Suppressor macrophage treated with lipopolysaccharide for 1 hour (primary cell): ENCODE measurements at regions not wholly inside any gene's neighbourhood (a gene's known extent, or its start where the extent isn't known, plus 50 kb on each side); places are given as distances from the start of the nearest gene placed in this dataset.

ENCODE experiments used
- DNase-seq, 3 donors: peaks; one replicate each; pipeline ENCODE4 v3.0.0-alpha.2; 2020 to 2022

- peak; percentile 53 to 73 (median 66) for DNase-seq
These were observed 82.5 kb upstream of the ANKRD1 start for GRCh38 chr10:91003379-91003778.

GRCh38 chr10:91005276-91005675 is 84.4 kb upstream of the ANKRD1 start:
- DNase-seq = peak; percentile 67 to 83 (median 71)

GRCh38 chr10:91006001-91006751 is 85.3 kb upstream of the ANKRD1 start:
- peak; percentile 83 to 87 (median 85) for DNase-seq

GRCh38 chr10:91006752-91007346 is 86.0 kb upstream of the ANKRD1 start:
- DNase-seq = no peak

GRCh38 chr10:91007655-91008054 is 86.8 kb upstream of the ANKRD1 start:
- no peak for DNase-seq

GRCh38 chr10:91009121-91009520 is 88.2 kb upstream of the ANKRD1 start:
- no peak for DNase-seq

- no peak for DNase-seq
These were observed 90.1 kb upstream of the ANKRD1 start for GRCh38 chr10:91010952-91011351.

- no peak for DNase-seq
These were observed 91.6 kb upstream of the ANKRD1 start for GRCh38 chr10:91012502-91012901.

GRCh38 chr10:91013985-91014384 is 93.1 kb upstream of the ANKRD1 start:
- no peak for DNase-seq

- no peak for DNase-seq
These were observed 96.3 kb upstream of the ANKRD1 start for GRCh38 chr10:91017198-91017597.

- no peak for DNase-seq
These were observed 101.0 kb upstream of the ANKRD1 start for GRCh38 chr10:91021901-91022300.

GRCh38 chr10:91022390-91022789 is 101.5 kb upstream of the ANKRD1 start:
- DNase-seq = no peak

- DNase-seq = no peak
These were observed 102.2 kb upstream of the ANKRD1 start for GRCh38 chr10:91022924-91023699.

- no peak for DNase-seq
These were observed 103.0 kb upstream of the ANKRD1 start for GRCh38 chr10:91023700-91024398.

- DNase-seq = no peak
These were observed 103.7 kb upstream of the ANKRD1 start for GRCh38 chr10:91024541-91024940.

GRCh38 chr10:91032611-91033206 is 111.8 kb upstream of the ANKRD1 start:
- peak; percentile 18 to 39 (median 36) for DNase-seq

- DNase-seq = no peak
These were observed 112.5 kb upstream of the ANKRD1 start for GRCh38 chr10:91033324-91033950.

GRCh38 chr10:91034042-91034441 is 113.2 kb upstream of the ANKRD1 start:
- DNase-seq = no peak

- peak; percentile 76 to 87 (median 82) for DNase-seq
These were observed 113.7 kb upstream of the ANKRD1 start for GRCh38 chr10:91034494-91035159.

GRCh38 chr10:91035650-91036292 is 114.9 kb upstream of the ANKRD1 start:
- no peak for DNase-seq

GRCh38 chr10:91036807-91037411 is 116.0 kb upstream of the ANKRD1 start:
- no peak for DNase-seq
